ENCODE measurements at regions not wholly inside any gene's neighbourhood (a gene's known extent, or its start where the extent isn't known, plus 50 kb on each side); places are given as distances from the start of the nearest gene placed in this dataset.
"Not testable (repeated sequence)": the region's sequence is repeated elsewhere in the genome, so short reads cannot be mapped to it uniquely, and the experiment has no call there.

GRCh38 chr3:80608072-80608471, 840.3 kb upstream of the ROBO1 start:
- not testable (repeated sequence) for H3K9me3 ChIP-seq (ENCODE audit: low read length); H3K36me3 ChIP-seq (ENCODE audit: insufficient read depth, low read length); H2AFZ ChIP-seq (ENCODE audit: low read depth, low read length); H3K4me3 ChIP-seq (ENCODE audit: low read length); H3K4me1 ChIP-seq (ENCODE audit: insufficient read depth, low read length); H3K27me3 ChIP-seq (ENCODE audit: insufficient read depth, low read length)

GRCh38 chr3:80606073-80606472, 838.3 kb upstream of the ROBO1 start:
- no peak overlapping the region for H2AFZ ChIP-seq (ENCODE audit: low read depth, low read length)
- H3K9me3 ChIP-seq (ENCODE audit: low read length) = no peaks in the 10 kb centered on the region
- no peaks in the 10 kb centered on the region for H3K27me3 ChIP-seq (ENCODE audit: insufficient read depth, low read length)
- no peak overlapping the region for H3K4me3 ChIP-seq (ENCODE audit: low read length)
- no peaks in the 10 kb centered on the region for H3K4me1 ChIP-seq (ENCODE audit: insufficient read depth, low read length)
- H3K36me3 ChIP-seq (ENCODE audit: insufficient read depth, low read length) = no peaks in the 10 kb centered on the region

GRCh38 chr3:80601479-80601878, 833.7 kb upstream of the ROBO1 start:
- H3K4me3 ChIP-seq (ENCODE audit: low read length) = no peak overlapping the region
- H3K36me3 ChIP-seq (ENCODE audit: insufficient read depth, low read length) = no peaks in the 10 kb centered on the region
- H2AFZ ChIP-seq (ENCODE audit: low read depth, low read length) = no peak overlapping the region
- no peaks in the 10 kb centered on the region for H3K9me3 ChIP-seq (ENCODE audit: low read length)
- H3K27me3 ChIP-seq (ENCODE audit: insufficient read depth, low read length) = no peaks in the 10 kb centered on the region
- H3K4me1 ChIP-seq (ENCODE audit: insufficient read depth, low read length) = no peaks in the 10 kb centered on the region

- Histone ChIP-seq H3K36me3 (ENCODE audit: insufficient read depth, low read length) (no peaks in the 10 kb centered on the region), H3K4me1 (ENCODE audit: insufficient read depth, low read length) (no peaks in the 10 kb centered on the region), H3K27me3 (ENCODE audit: insufficient read depth, low read length) (no peaks in the 10 kb centered on the region), H3K9me3 (ENCODE audit: low read length) (no peaks in the 10 kb centered on the region), H3K4me3 (ENCODE audit: low read length) (no peak overlapping the region), H2AFZ (ENCODE audit: low read depth, low read length) (no peak overlapping the region)
These were observed 825.0 kb upstream of the ROBO1 start for GRCh38 chr3:80592792-80593191.

- no peak overlapping the region for H3K4me3 ChIP-seq (ENCODE audit: low read length)
- no peaks in the 10 kb centered on the region for H3K4me1 ChIP-seq (ENCODE audit: insufficient read depth, low read length)
- no peak overlapping the region for H2AFZ ChIP-seq (ENCODE audit: low read depth, low read length)
- H3K27me3 ChIP-seq (ENCODE audit: insufficient read depth, low read length) = no peaks in the 10 kb centered on the region
- H3K36me3 ChIP-seq (ENCODE audit: insufficient read depth, low read length) = no peaks in the 10 kb centered on the region
- H3K9me3 ChIP-seq (ENCODE audit: low read length) = no peaks in the 10 kb centered on the region
These were observed 818.5 kb upstream of the ROBO1 start for GRCh38 chr3:80586338-80586737.

GRCh38 chr3:80580146-80580545, 812.3 kb upstream of the ROBO1 start:
- no peaks in the 10 kb centered on the region for H3K27me3 ChIP-seq (ENCODE audit: insufficient read depth, low read length)
- H3K4me1 ChIP-seq (ENCODE audit: insufficient read depth, low read length) = no peaks in the 10 kb centered on the region
- no peaks in the 10 kb centered on the region for H3K36me3 ChIP-seq (ENCODE audit: insufficient read depth, low read length)
- H2AFZ ChIP-seq (ENCODE audit: low read depth, low read length) = no peak overlapping the region
- no peak overlapping the region for H3K4me3 ChIP-seq (ENCODE audit: low read length)
- H3K9me3 ChIP-seq (ENCODE audit: low read length) = no peaks in the 10 kb centered on the region

GRCh38 chr3:80564391-80564790, 796.6 kb upstream of the ROBO1 start:
- Histone ChIP-seq H3K36me3 (ENCODE audit: insufficient read depth, low read length) (no peaks in the 10 kb centered on the region), H3K9me3 (ENCODE audit: low read length) (no peaks in the 10 kb centered on the region), H3K27me3 (ENCODE audit: insufficient read depth, low read length) (no peaks in the 10 kb centered on the region), H3K4me1 (ENCODE audit: insufficient read depth, low read length) (no peaks in the 10 kb centered on the region), H3K4me3 (ENCODE audit: low read length) (no peak overlapping the region), H2AFZ (ENCODE audit: low read depth, low read length) (no peak overlapping the region)

- Histone ChIP-seq H3K4me1 (ENCODE audit: insufficient read depth, low read length) (no peaks in the 10 kb centered on the region), H3K4me3 (ENCODE audit: low read length) (no peak overlapping the region), H3K27me3 (ENCODE audit: insufficient read depth, low read length) (no peaks in the 10 kb centered on the region), H3K9me3 (ENCODE audit: low read length) (no peaks in the 10 kb centered on the region), H3K36me3 (ENCODE audit: insufficient read depth, low read length) (no peaks in the 10 kb centered on the region), H2AFZ (ENCODE audit: low read depth, low read length) (no peak overlapping the region)
These were observed 791.9 kb upstream of the ROBO1 start for GRCh38 chr3:80559701-80560100.

GRCh38 chr3:80556763-80557162, 789.0 kb upstream of the ROBO1 start:
- no peak overlapping the region for H2AFZ ChIP-seq (ENCODE audit: low read depth, low read length)
- H3K9me3 ChIP-seq (ENCODE audit: low read length) = no peaks in the 10 kb centered on the region
- no peaks in the 10 kb centered on the region for H3K4me1 ChIP-seq (ENCODE audit: insufficient read depth, low read length)
- no peak overlapping the region for H3K4me3 ChIP-seq (ENCODE audit: low read length)
- H3K27me3 ChIP-seq (ENCODE audit: insufficient read depth, low read length) = no peaks in the 10 kb centered on the region
- H3K36me3 ChIP-seq (ENCODE audit: insufficient read depth, low read length) = no peaks in the 10 kb centered on the region

GRCh38 chr3:80554304-80554703, 786.5 kb upstream of the ROBO1 start:
- Histone ChIP-seq H2AFZ (ENCODE audit: low read depth, low read length) (no peak overlapping the region), H3K9me3 (ENCODE audit: low read length) (no peaks in the 10 kb centered on the region), H3K27me3 (ENCODE audit: insufficient read depth, low read length) (no peaks in the 10 kb centered on the region), H3K4me3 (ENCODE audit: low read length) (no peak overlapping the region), H3K36me3 (ENCODE audit: insufficient read depth, low read length) (no peaks in the 10 kb centered on the region), H3K4me1 (ENCODE audit: insufficient read depth, low read length) (no peaks in the 10 kb centered on the region)

GRCh38 chr3:80553211-80553610, 785.4 kb upstream of the ROBO1 start:
- H3K36me3 ChIP-seq (ENCODE audit: insufficient read depth, low read length) = no peaks in the 10 kb centered on the region
- no peaks in the 10 kb centered on the region for H3K27me3 ChIP-seq (ENCODE audit: insufficient read depth, low read length)
- H3K4me3 ChIP-seq (ENCODE audit: low read length) = no peak overlapping the region
- no peak overlapping the region for H2AFZ ChIP-seq (ENCODE audit: low read depth, low read length)
- H3K4me1 ChIP-seq (ENCODE audit: insufficient read depth, low read length) = no peaks in the 10 kb centered on the region
- H3K9me3 ChIP-seq (ENCODE audit: low read length) = no peaks in the 10 kb centered on the region

- no peaks in the 10 kb centered on the region for H3K9me3 ChIP-seq (ENCODE audit: low read length)
- H3K4me1 ChIP-seq (ENCODE audit: insufficient read depth, low read length) = no peaks in the 10 kb centered on the region
- no peak overlapping the region for H2AFZ ChIP-seq (ENCODE audit: low read depth, low read length)
- no peak overlapping the region for H3K4me3 ChIP-seq (ENCODE audit: low read length)
- H3K27me3 ChIP-seq (ENCODE audit: insufficient read depth, low read length) = no peaks in the 10 kb centered on the region
- no peaks in the 10 kb centered on the region for H3K36me3 ChIP-seq (ENCODE audit: insufficient read depth, low read length)
These were observed 782.4 kb upstream of the ROBO1 start for GRCh38 chr3:80550174-80550573.

GRCh38 chr3:80549173-80549572, 781.4 kb upstream of the ROBO1 start:
- no peaks in the 10 kb centered on the region for H3K36me3 ChIP-seq (ENCODE audit: insufficient read depth, low read length)
- no peaks in the 10 kb centered on the region for H3K4me1 ChIP-seq (ENCODE audit: insufficient read depth, low read length)
- no peaks in the 10 kb centered on the region for H3K27me3 ChIP-seq (ENCODE audit: insufficient read depth, low read length)

GRCh38 chr3:80543154-80543553, 775.4 kb upstream of the ROBO1 start:
- Histone ChIP-seq H3K4me3 (ENCODE audit: low read length) (no peak overlapping the region), H3K27me3 (ENCODE audit: insufficient read depth, low read length) (no peaks in the 10 kb centered on the region), H2AFZ (ENCODE audit: low read depth, low read length) (no peak overlapping the region), H3K36me3 (ENCODE audit: insufficient read depth, low read length) (no peaks in the 10 kb centered on the region), H3K4me1 (ENCODE audit: insufficient read depth, low read length) (no peaks in the 10 kb centered on the region), H3K9me3 (ENCODE audit: low read length) (no peaks in the 10 kb centered on the region)

More at GRCh38 chr3:80549173-80549572, 781.4 kb upstream of the ROBO1 start:
- Histone ChIP-seq H3K9me3 (ENCODE audit: low read length) (no peaks in the 10 kb centered on the region), H2AFZ (ENCODE audit: low read depth, low read length) (no peak overlapping the region), H3K4me3 (ENCODE audit: low read length) (no peak overlapping the region)
